Endodermal cell (in vitro differentiated cells): ENCODE measurements at regions not wholly inside any gene's neighbourhood (a gene's known extent, or its start where the extent isn't known, plus 50 kb on each side); places are given as distances from the start of the nearest gene placed in this dataset.

Experiments used
- DNase-seq: peaks from one replicate; pipeline ENCODE4 v3.0.0-alpha.2; 2017
- H3K27ac ChIP-seq: 2 replicates; pipeline ENCODE4 v1.5.1; 2013; ENCODE audit warnings: mild to moderate bottlenecking, low read depth, low read length, moderate library complexity
- H3K27me3 ChIP-seq: 2 replicates; pipeline ENCODE4 v1.6.1; 2013; ENCODE audit warnings: mild to moderate bottlenecking, low read length, moderate library complexity; ENCODE audit not compliant: insufficient read depth, control insufficient read depth, poor library complexity, severe bottlenecking
- H3K36me3 ChIP-seq: 2 replicates; pipeline ENCODE4 v1.7.0; 2013; ENCODE audit warnings: mild to moderate bottlenecking, low read length, moderate library complexity; ENCODE audit not compliant: control insufficient read depth, insufficient read depth
- H3K4me1 ChIP-seq: one replicate; pipeline ENCODE4 v1.7.0; 2013; ENCODE audit warnings: low read length; ENCODE audit not compliant: control insufficient read depth, insufficient read depth
- H3K4me3 ChIP-seq: 2 replicates; pipeline ENCODE4 v1.5.1; 2013; ENCODE audit warnings: mild to moderate bottlenecking, low read length, moderate library complexity
- H3K9ac ChIP-seq: 2 replicates; pipeline ENCODE4 v1.6.1; 2013; ENCODE audit warnings: mild to moderate bottlenecking, low read length, moderate library complexity; ENCODE audit not compliant: poor library complexity, severe bottlenecking; ENCODE audit errors: extremely low read depth
- H3K9me3 ChIP-seq: 2 replicates; pipeline ENCODE4 v1.6.1; 2013; ENCODE audit warnings: mild to moderate bottlenecking, low read length, moderate library complexity; ENCODE audit not compliant: control insufficient read depth
- H3K27ac Mint-ChIP-seq: 2 replicates; pipeline ENCODE4 v1.8.0; 2020; ENCODE audit warnings: mixed read lengths
- H3K27me3 Mint-ChIP-seq: 2 replicates; pipeline ENCODE4 v1.8.0; 2021; ENCODE audit warnings: mild to moderate bottlenecking, mixed read lengths; ENCODE audit not compliant: insufficient read depth
- H3K36me3 Mint-ChIP-seq: 2 replicates; pipeline ENCODE4 v1.8.0; 2020; ENCODE audit warnings: low read depth, mixed read lengths
- H3K4me1 Mint-ChIP-seq: 2 replicates; pipeline ENCODE4 v1.8.0; 2020; ENCODE audit warnings: mixed read lengths
- H3K4me3 Mint-ChIP-seq: 2 replicates; pipeline ENCODE4 v1.8.0; 2020; ENCODE audit warnings: mild to moderate bottlenecking, moderate library complexity, mixed read lengths
- H3K9me3 Mint-ChIP-seq: 2 replicates; pipeline ENCODE4 v1.8.0; 2020; ENCODE audit warnings: mild to moderate bottlenecking, mixed read lengths
- WGBS, 2 experiments: methylation state at CpG; one replicate each; pipeline versions ENCODE4 v1.1.5 to v1.1.7; 2013; ENCODE audit warnings: missing lambda C conversion rate in 2 of 2, mixed read lengths in 1 of 2; ENCODE audit not compliant: insufficient coverage in 1 of 2, insufficient read length in 1 of 2; 5-methylcytosine and 5-hydroxymethylcytosine counted together
- TF ChIP-seq, protein P1 (sequence below): fragments of 200-600 bp; sonication (generic); conservative IDR thresholded peaks from 2 replicates; pipeline ENCODE4 v1.5.0; 2021; ENCODE audit warnings: antibody characterized with exemption, mild to moderate bottlenecking

DNA sequence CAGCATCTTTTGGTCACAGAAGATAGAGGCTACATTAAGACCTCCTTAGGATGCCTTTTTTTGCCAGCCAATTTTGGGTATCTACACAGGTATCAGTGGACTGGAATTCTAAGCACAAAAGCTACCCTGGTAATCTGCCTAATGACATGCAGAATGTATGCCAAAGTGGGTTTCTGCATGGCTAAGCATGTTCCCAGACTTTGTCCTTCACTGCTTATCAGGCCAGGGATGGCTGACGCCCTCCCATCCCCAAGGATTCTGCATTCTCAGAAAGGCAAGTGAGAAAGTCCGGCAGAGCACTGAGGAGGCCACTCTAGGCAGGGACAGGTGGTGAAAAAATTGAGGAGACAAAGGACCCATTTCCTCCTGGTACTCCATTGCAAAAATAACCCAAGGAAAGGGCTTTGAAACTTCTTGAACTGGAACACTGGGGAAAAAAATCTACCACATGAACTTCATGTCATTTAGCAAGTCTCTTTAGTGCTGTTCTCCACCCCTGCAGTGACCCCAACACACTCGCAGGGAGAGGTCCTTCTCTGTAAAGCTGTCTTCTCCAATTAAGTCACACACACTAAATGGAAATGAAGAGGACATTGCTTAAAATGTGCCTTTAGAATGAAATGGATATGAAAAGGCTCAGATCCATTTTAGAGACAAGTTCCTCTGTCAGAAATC, 91.7 kb upstream of the MAX start:
- Histone ChIP-seq H3K36me3 (no peaks in the 10 kb centered on the region), H3K27ac (no peak overlapping the region), H3K9me3 (no peaks in the 10 kb centered on the region), H3K9ac (no peak overlapping the region), H3K4me3 (no peak overlapping the region), H3K4me1 (peaks cover 7% of the 10 kb centered on the region), H3K27me3 (no peaks in the 10 kb centered on the region)
- Mint-ChIP-seq H3K36me3 (no peaks in the 10 kb centered on the region), H3K4me3 (no peak overlapping the region), H3K27me3 (peaks cover 27% of the 10 kb centered on the region), H3K4me1 (peaks cover 15% of the 10 kb centered on the region), H3K27ac (no peak overlapping the region), H3K9me3 (no peaks in the 10 kb centered on the region)
- WGBS, 2 experiments = 87 to 88% methylated on average over 3 of the region's 3 CpGs
- TF ChIP-seq, protein P1, sequence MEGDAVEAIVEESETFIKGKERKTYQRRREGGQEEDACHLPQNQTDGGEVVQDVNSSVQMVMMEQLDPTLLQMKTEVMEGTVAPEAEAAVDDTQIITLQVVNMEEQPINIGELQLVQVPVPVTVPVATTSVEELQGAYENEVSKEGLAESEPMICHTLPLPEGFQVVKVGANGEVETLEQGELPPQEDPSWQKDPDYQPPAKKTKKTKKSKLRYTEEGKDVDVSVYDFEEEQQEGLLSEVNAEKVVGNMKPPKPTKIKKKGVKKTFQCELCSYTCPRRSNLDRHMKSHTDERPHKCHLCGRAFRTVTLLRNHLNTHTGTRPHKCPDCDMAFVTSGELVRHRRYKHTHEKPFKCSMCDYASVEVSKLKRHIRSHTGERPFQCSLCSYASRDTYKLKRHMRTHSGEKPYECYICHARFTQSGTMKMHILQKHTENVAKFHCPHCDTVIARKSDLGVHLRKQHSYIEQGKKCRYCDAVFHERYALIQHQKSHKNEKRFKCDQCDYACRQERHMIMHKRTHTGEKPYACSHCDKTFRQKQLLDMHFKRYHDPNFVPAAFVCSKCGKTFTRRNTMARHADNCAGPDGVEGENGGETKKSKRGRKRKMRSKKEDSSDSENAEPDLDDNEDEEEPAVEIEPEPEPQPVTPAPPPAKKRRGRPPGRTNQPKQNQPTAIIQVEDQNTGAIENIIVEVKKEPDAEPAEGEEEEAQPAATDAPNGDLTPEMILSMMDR = no peak
- DNase-seq = no peak

DNA sequence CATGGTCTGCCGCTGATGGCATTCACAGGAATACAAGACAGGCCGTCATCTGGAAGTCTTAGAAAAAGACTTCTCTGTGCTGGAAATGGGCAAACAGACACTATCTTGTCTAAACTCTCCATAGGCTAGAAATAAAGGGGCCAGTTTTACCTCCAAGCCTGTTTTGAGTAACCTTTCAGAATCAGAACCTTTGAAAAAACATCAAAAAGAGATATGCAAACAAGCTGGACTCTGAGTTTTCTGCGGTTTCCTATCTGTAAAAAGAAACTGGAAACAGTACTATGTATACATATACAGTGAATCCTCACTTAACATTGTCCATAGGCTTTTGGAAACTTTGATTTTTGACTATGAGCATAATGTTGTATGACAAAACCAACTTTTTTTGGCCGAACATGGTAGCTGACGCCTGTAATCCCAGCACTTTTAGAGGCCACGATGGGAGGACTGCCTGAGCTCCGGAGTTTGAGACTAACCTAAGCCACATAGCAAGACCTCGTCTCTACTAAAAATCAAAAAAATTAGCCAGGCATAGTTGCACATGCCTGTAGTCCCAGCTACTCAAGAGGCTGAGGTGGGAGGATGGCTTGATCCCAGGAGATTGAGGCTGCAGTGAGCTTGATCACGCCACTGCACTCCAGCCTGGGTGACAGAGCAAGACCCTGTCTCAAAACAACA, 92.9 kb upstream of the MAX start:
- Histone ChIP-seq H3K4me1 (peaks cover 7% of the 10 kb centered on the region), H3K9ac (no peak overlapping the region), H3K9me3 (no peaks in the 10 kb centered on the region), H3K27ac (no peak overlapping the region), H3K27me3 (no peaks in the 10 kb centered on the region), H3K4me3 (no peak overlapping the region), H3K36me3 (no peaks in the 10 kb centered on the region)
- Mint-ChIP-seq H3K36me3 (no peaks in the 10 kb centered on the region), H3K27ac (no peak overlapping the region), H3K4me1 (peaks cover 15% of the 10 kb centered on the region), H3K27me3 (peaks cover 26% of the 10 kb centered on the region), H3K9me3 (no peaks in the 10 kb centered on the region), H3K4me3 (no peak overlapping the region)
- 93 to 96% methylated on average over 7 to 9 of the region's 9 CpGs for WGBS, 2 experiments
- DNase-seq = no peak
- TF ChIP-seq, protein P1 = no peak

DNA sequence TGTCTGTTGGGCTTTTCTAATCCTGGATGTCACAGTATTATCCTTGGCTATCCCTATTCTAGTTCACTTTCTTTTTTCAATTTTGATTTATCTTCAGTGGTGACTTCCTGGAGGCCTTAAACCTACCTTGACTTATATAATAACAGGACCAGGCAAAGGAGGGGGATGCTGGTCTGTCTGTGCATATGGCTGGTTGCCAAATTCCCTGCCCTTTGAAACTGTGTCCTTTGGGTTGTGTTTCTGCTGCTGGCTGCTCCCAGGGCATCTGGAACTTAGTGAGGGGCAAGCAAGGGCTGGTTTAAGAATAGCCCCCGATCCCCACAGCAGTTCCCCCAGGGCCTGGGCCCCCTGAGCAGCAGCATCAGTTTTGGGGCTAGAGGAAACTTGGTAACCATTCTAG, 96.0 kb upstream of the MAX start:
- H3K4me3 Mint-ChIP-seq = no peak overlapping the region
- 93% methylated on average over 1 of the region's 1 CpG; no CpG with 5 or more reads in 1 of the 2 experiments for whole genome bisulfite sequencing, 2 experiments

More for the DNA sequence above, 96.0 kb upstream of the MAX start:
- Histone ChIP-seq H3K9ac (no peak overlapping the region), H3K27ac (no peak overlapping the region), H3K4me1 (peaks cover 4% of the 10 kb centered on the region), H3K27me3 (no peaks in the 10 kb centered on the region), H3K36me3 (no peaks in the 10 kb centered on the region), H3K4me3 (no peak overlapping the region), H3K9me3 (no peaks in the 10 kb centered on the region)
- DNase-seq = no peak
- no peak overlapping the region for H3K27ac Mint-ChIP-seq
- no peaks in the 10 kb centered on the region for H3K36me3 Mint-ChIP-seq
- H3K27me3 Mint-ChIP-seq = peaks cover 17% of the 10 kb centered on the region
- TF ChIP-seq, protein P1 = no peak
- H3K9me3 Mint-ChIP-seq = peaks cover 7% of the 10 kb centered on the region
- H3K4me1 Mint-ChIP-seq = peaks cover 7% of the 10 kb centered on the region
